ENCODE measurements at regions not wholly inside any gene's neighbourhood (a gene's known extent, or its start where the extent isn't known, plus 50 kb on each side); places are given as distances from the start of the nearest gene placed in this dataset.

DNA sequence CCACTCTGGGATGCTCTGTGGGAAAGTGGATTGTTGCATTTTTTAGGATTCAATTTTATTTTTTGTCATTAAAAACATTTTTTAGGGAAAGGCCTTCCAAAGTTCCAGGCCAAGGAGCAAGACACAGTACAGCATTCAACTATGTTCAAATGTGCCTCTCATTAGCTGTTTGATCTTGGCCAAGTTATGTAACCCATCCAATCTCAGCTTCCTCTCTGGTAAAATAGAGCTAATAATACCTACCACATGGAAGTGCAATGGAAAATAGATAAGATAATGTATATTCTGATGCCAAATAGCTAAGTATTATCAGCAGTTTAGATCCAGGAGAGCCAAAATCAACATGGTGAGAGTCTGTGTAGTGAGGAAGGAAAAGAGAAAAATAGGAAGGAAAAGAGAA is 220.3 kb upstream of the SESN3 start:
- Histone ChIP-seq H3K27me3 (replicated peaks in 1 of 4; ENCODE audit: control extremely low read depth in 1 of 4, control insufficient read depth in 3 of 4, insufficient read depth in 4 of 4, low read length in 3 of 4) (no peaks in the 10 kb centered on the region), H2AFZ (ENCODE audit: insufficient read depth, low read depth, low read length, poor library complexity, severe bottlenecking) (no peak overlapping the region), H4K20me1 (ENCODE audit: control insufficient read depth, insufficient read depth, low read length, poor library complexity, severe bottlenecking) (no peaks in the 10 kb centered on the region), H3K27ac (ENCODE audit: low read length in 2 of 2) (no peak overlapping the region), H3K9ac (ENCODE audit: low read length) (no peak overlapping the region), H3K4me1 (ENCODE audit: control insufficient read depth in 2 of 2, insufficient read depth in 2 of 2, low read length in 2 of 2) (peaks cover 0 to 9% of the 10 kb centered on the region in 2 donors), H3K4me3 (ENCODE audit: control extremely low read depth in 1 of 5, extremely low read depth in 1 of 5, insufficient read depth in 1 of 5, low read depth in 2 of 5, low read length in 4 of 5) (no peak overlapping the region), H3K79me2 (ENCODE audit: control insufficient read depth, insufficient read depth, low read length) (no peaks in the 10 kb centered on the region), H3K4me2 (replicated peaks; ENCODE audit: low read depth, low read length, poor library complexity, severe bottlenecking) (no peak overlapping the region), H3K36me3 (replicated peaks in 1 of 2; ENCODE audit: control extremely low read depth in 1 of 2, control insufficient read depth in 1 of 2, extremely low read depth in 1 of 2, insufficient read depth in 2 of 2, low read length in 1 of 2) (no peaks in the 10 kb centered on the region), H3K9me3 (ENCODE audit: control extremely low read depth in 1 of 3, control insufficient read depth in 2 of 3, insufficient read depth in 1 of 3, low read length in 2 of 3) (no peaks in the 10 kb centered on the region)
- Mint-ChIP-seq H3K4me1 (peaks cover 12% of the 10 kb centered on the region), H3K4me3 (no peak overlapping the region), H3K27me3 (no peaks in the 10 kb centered on the region), H3K9me3 (ENCODE audit: insufficient read depth) (no peaks in the 10 kb centered on the region), H3K27ac (no peak overlapping the region)
- no peak for TF ChIP-seq EZH2 (IDR thresholded peaks at IDR 0.05; ENCODE audit: borderline replicate concordance, insufficient read depth, low read depth, low read length, poor library complexity, severe bottlenecking)
- POLR2A ChIA-PET = no interaction called here
- CTCF ChIA-PET = no interaction called here
- ATAC-seq (ENCODE audit: low read depth) (no peak), DNase-seq (no peak)
- intact Hi-C loops (cut with micrococcal nuclease) = no loop called here

DNA sequence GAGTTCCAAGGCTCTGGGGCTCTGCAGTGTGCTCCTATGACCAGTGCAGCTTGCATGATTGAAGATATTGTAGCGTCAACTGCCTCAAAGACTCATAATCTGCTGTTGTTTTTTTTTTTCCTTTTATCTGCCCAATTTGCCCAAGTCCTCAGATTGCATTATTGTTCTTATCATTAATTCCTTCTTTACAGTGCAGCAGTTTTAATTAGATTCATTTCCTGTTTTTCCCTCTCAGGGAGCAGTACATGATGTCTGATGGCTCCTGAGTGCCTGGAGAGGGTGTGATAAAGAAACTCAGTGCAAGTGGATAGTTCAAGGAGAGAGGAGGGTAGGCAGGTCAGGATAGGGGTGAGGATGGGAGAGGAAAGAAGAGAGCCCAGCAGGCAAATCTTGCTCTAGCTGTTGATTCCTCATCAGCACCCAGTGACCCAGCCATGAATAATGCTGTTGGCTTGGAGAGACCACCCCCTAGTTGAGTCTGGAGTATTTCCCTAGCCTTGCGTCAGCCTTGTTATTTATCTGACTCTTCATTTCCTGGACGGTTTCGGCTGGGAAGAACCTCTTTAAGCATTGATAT is 219.6 kb upstream of the SESN3 start:
- POLR2A ChIA-PET = no interaction called here
- no peak overlapping the region for H3K4me3 Mint-ChIP-seq

More for the DNA sequence above, 219.6 kb upstream of the SESN3 start:
- Histone ChIP-seq H3K4me2 (replicated peaks; ENCODE audit: low read depth, low read length, poor library complexity, severe bottlenecking) (no peak overlapping the region), H3K79me2 (ENCODE audit: control insufficient read depth, insufficient read depth, low read length) (no peaks in the 10 kb centered on the region), H3K9me3 (ENCODE audit: control extremely low read depth in 1 of 3, control insufficient read depth in 2 of 3, insufficient read depth in 1 of 3, low read length in 2 of 3) (no peaks in the 10 kb centered on the region), H3K9ac (ENCODE audit: low read length) (no peak overlapping the region), H3K36me3 (replicated peaks in 1 of 2; ENCODE audit: control extremely low read depth in 1 of 2, control insufficient read depth in 1 of 2, extremely low read depth in 1 of 2, insufficient read depth in 2 of 2, low read length in 1 of 2) (no peaks in the 10 kb centered on the region), H3K4me3 (ENCODE audit: control extremely low read depth in 1 of 5, extremely low read depth in 1 of 5, insufficient read depth in 1 of 5, low read depth in 2 of 5, low read length in 4 of 5) (no peak overlapping the region), H4K20me1 (ENCODE audit: control insufficient read depth, insufficient read depth, low read length, poor library complexity, severe bottlenecking) (no peaks in the 10 kb centered on the region), H3K4me1 (ENCODE audit: control insufficient read depth in 2 of 2, insufficient read depth in 2 of 2, low read length in 2 of 2) (peaks cover 0 to 7% of the 10 kb centered on the region in 2 donors), H3K27ac (ENCODE audit: low read length in 2 of 2) (no peak overlapping the region), H2AFZ (ENCODE audit: insufficient read depth, low read depth, low read length, poor library complexity, severe bottlenecking) (no peak overlapping the region), H3K27me3 (replicated peaks in 1 of 4; ENCODE audit: control extremely low read depth in 1 of 4, control insufficient read depth in 3 of 4, insufficient read depth in 4 of 4, low read length in 3 of 4) (no peaks in the 10 kb centered on the region)
- 100% methylated on average over 3 of the region's 4 CpGs for WGBS (ENCODE audit: insufficient coverage)
- Mint-ChIP-seq H3K27ac (no peak overlapping the region), H3K4me1 (peaks cover 7% of the 10 kb centered on the region), H3K27me3 (no peaks in the 10 kb centered on the region), H3K9me3 (ENCODE audit: insufficient read depth) (no peaks in the 10 kb centered on the region)
- intact Hi-C loops (cut with micrococcal nuclease) = no loop called here
- TF ChIP-seq, protein P1, sequence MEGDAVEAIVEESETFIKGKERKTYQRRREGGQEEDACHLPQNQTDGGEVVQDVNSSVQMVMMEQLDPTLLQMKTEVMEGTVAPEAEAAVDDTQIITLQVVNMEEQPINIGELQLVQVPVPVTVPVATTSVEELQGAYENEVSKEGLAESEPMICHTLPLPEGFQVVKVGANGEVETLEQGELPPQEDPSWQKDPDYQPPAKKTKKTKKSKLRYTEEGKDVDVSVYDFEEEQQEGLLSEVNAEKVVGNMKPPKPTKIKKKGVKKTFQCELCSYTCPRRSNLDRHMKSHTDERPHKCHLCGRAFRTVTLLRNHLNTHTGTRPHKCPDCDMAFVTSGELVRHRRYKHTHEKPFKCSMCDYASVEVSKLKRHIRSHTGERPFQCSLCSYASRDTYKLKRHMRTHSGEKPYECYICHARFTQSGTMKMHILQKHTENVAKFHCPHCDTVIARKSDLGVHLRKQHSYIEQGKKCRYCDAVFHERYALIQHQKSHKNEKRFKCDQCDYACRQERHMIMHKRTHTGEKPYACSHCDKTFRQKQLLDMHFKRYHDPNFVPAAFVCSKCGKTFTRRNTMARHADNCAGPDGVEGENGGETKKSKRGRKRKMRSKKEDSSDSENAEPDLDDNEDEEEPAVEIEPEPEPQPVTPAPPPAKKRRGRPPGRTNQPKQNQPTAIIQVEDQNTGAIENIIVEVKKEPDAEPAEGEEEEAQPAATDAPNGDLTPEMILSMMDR (IDR thresholded peaks at IDR 0.05) = no peak
- TF ChIP-seq EZH2 (IDR thresholded peaks at IDR 0.05; ENCODE audit: borderline replicate concordance, insufficient read depth, low read depth, low read length, poor library complexity, severe bottlenecking) = no peak
- ATAC-seq (ENCODE audit: low read depth) = no peak
- no peak for DNase-seq
- CTCF ChIA-PET = no interaction called here

All from B cell (primary cell).